ENCODE measurements at regions not wholly inside any gene's neighbourhood (a gene's known extent, or its start where the extent isn't known, plus 50 kb on each side); places are given as distances from the start of the nearest gene placed in this dataset.

DNA sequence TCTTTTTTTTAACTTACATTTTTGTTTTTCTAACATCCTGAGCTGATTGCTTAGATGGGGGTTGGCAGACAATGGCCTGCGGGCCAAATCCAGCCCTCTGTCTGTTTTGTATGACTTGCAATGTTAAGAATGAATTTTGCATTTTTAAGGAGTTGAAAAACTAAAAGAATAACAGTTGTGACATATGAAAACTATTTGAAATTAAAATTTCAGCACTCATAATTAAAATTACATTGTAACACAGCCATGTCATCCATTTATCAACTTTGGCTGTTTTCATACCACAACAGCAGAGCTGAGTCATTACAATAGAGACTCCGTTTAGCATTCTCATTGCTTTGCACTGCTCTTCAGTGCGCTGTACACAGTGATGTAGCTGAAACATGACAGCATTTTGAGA lies 94.1 kb upstream of the MC4R start:
- H3K4me1 ChIP-seq: no peaks in the 10 kb centered on the region
- ATAC-seq (no peak), DNase-seq (no peak)
- no peak overlapping the region for H3K4me3 ChIP-seq
- WGBS, 2 donors: 73 to 77% methylated on average over 3 of the region's 3 CpGs
- intact Hi-C loops (cut with DNase I): no loop called here
- no peak overlapping the region for H3K27ac ChIP-seq
- TF ChIP-seq, protein P1, sequence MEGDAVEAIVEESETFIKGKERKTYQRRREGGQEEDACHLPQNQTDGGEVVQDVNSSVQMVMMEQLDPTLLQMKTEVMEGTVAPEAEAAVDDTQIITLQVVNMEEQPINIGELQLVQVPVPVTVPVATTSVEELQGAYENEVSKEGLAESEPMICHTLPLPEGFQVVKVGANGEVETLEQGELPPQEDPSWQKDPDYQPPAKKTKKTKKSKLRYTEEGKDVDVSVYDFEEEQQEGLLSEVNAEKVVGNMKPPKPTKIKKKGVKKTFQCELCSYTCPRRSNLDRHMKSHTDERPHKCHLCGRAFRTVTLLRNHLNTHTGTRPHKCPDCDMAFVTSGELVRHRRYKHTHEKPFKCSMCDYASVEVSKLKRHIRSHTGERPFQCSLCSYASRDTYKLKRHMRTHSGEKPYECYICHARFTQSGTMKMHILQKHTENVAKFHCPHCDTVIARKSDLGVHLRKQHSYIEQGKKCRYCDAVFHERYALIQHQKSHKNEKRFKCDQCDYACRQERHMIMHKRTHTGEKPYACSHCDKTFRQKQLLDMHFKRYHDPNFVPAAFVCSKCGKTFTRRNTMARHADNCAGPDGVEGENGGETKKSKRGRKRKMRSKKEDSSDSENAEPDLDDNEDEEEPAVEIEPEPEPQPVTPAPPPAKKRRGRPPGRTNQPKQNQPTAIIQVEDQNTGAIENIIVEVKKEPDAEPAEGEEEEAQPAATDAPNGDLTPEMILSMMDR (IDR thresholded peaks at IDR 0.05): no peak
- TF ChIP-seq POLR2A (IDR thresholded peaks at IDR 0.05): no peak
- H3K36me3 ChIP-seq (replicated peaks in 1 of 2; ENCODE audit: insufficient read depth in 1 of 2, low read depth in 2 of 2): no peaks in the 10 kb centered on the region
- no peaks in the 10 kb centered on the region for H3K9me3 ChIP-seq
- no peaks in the 10 kb centered on the region for H3K27me3 ChIP-seq

DNA sequence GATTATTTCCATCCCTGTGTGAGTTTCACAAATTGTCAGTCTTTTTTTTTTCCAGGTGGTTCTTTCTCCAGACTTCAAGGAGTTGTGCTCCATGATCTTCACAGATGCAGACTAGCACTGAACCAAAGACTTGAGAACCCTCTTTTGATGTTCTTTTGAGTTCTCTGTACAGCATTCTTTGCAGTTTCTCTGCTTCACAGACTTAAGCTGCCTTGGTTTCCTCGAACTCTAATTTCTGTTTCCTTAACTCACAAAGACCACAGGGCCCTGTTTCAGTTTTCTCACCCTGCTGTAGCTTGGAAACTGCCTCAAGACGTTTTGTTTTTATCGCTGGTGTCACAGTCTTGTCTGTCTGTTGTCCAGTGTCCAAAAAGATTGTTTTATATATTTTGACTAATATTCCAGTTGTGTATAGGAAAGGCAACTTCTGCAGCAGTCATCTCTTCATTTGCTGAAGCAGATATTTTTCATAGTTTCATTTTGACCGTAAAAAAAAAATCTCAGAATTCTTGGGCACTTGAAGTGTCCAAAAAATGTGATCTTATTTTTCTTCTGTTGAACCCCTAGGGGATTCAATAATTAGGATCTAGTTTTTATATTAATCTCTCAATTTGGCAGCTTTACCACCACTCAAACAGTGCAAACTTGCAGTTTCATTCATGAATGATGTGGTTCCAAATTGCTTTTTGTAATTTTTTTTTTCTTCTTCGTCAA lies 97.0 kb upstream of the MC4R start:
- 38 to 46% methylated on average over 5 of the region's 5 CpGs for WGBS, 2 donors
- Histone ChIP-seq H3K36me3 (replicated peaks in 1 of 2; ENCODE audit: insufficient read depth in 1 of 2, low read depth in 2 of 2) (no peaks in the 10 kb centered on the region), H3K9me3 (no peaks in the 10 kb centered on the region), H3K4me1 (no peaks in the 10 kb centered on the region), H3K27ac (no peak overlapping the region), H3K27me3 (no peaks in the 10 kb centered on the region), H3K4me3 (no peak overlapping the region)
- TF ChIP-seq, protein P1 (IDR thresholded peaks at IDR 0.05): no peak
- no peak for TF ChIP-seq POLR2A (IDR thresholded peaks at IDR 0.05)
- ATAC-seq: no peak
- DNase-seq: no peak
- intact Hi-C loops (cut with DNase I): no loop called here

GRCh38 chr18:60471652-60472051 lies 99.1 kb upstream of the MC4R start:
- Histone ChIP-seq H3K4me3 (no peak overlapping the region), H3K4me1 (no peaks in the 10 kb centered on the region), H3K36me3 (replicated peaks in 1 of 2; ENCODE audit: insufficient read depth in 1 of 2, low read depth in 2 of 2) (no peaks in the 10 kb centered on the region), H3K9me3 (no peaks in the 10 kb centered on the region), H3K27me3 (no peaks in the 10 kb centered on the region), H3K27ac (no peak overlapping the region)
- no peak for TF ChIP-seq POLR2A (IDR thresholded peaks at IDR 0.05)
- TF ChIP-seq, protein P1 (IDR thresholded peaks at IDR 0.05): no peak
- intact Hi-C loops (cut with DNase I): no loop called here
- ATAC-seq: no peak
- WGBS, 2 donors: 33 to 70% methylated on average over 1 of the region's 1 CpG
- no peak for DNase-seq

DNA sequence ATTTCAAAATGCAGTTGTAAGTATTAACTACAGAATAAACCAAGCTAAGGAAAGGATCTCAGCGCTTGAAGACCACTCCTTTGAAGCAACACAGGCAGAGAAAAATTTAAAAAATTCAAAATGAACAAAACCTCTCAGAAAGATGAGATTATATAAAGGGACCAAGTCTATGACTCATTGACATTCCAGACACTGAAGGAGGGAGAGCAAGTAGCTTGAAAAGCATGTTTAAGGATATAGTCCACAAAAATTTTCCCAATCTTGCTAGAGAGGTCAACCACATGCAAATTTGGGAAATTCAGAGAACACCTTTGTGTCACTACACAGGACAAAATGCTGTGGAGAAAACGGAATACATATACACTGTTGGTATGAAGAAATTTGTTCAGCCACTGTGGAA lies 112.6 kb upstream of the MC4R start:
- WGBS, 2 donors: 57 to 60% methylated on average over 2 of the region's 2 CpGs
- no peak overlapping the region for H3K27ac ChIP-seq
- TF ChIP-seq POLR2A (IDR thresholded peaks at IDR 0.05): no peak
- TF ChIP-seq, protein P1 (IDR thresholded peaks at IDR 0.05): no peak
- intact Hi-C loops (cut with DNase I): no loop called here
- ATAC-seq (no peak), DNase-seq (no peak)
- H3K4me3 ChIP-seq: no peak overlapping the region
- no peaks in the 10 kb centered on the region for H3K4me1 ChIP-seq
- H3K27me3 ChIP-seq: no peaks in the 10 kb centered on the region
- no peaks in the 10 kb centered on the region for H3K9me3 ChIP-seq
- no peaks in the 10 kb centered on the region for H3K36me3 ChIP-seq (replicated peaks in 1 of 2; ENCODE audit: insufficient read depth in 1 of 2, low read depth in 2 of 2)

DNA sequence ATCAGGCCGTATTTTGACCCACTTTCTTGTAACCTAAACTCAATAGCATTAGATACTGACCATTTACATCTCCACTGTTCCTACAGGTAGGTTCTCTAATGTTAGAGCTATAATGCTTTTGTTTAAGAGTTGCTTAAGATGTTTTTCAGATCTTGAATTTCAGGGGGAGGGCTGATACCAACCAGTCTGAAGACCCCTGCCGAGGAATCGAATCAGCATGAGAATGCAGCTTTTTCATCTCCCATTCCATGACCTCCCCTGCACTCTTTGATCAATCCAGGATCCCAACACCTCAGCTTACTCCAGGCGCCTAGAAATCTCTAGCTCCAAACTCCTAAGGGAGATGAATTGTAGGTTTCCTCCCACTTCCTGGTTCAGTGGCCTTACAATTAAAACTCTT lies 120.5 kb upstream of the MC4R start:
- ATAC-seq (no peak), DNase-seq (no peak)
- H3K4me3 ChIP-seq: no peak overlapping the region
- no peaks in the 10 kb centered on the region for H3K27me3 ChIP-seq
- intact Hi-C loops (cut with DNase I): no loop called here
- TF ChIP-seq POLR2A (IDR thresholded peaks at IDR 0.05): no peak
- TF ChIP-seq, protein P1 (IDR thresholded peaks at IDR 0.05): no peak
- no peak overlapping the region for H3K27ac ChIP-seq
- H3K9me3 ChIP-seq: no peaks in the 10 kb centered on the region
- no peaks in the 10 kb centered on the region for H3K4me1 ChIP-seq
- no peaks in the 10 kb centered on the region for H3K36me3 ChIP-seq (replicated peaks in 1 of 2; ENCODE audit: insufficient read depth in 1 of 2, low read depth in 2 of 2)
- WGBS, 2 donors: 34 to 37% methylated on average over 4 of the region's 4 CpGs

Measured in body of pancreas (tissue), 4 donors.